Coronary artery (tissue), 2 donors: ENCODE measurements at regions not wholly inside any gene's neighbourhood (a gene's known extent, or its start where the extent isn't known, plus 50 kb on each side); places are given as distances from the start of the nearest gene placed in this dataset.

ENCODE experiments used
- DNase-seq: peaks from one replicate; pipeline ENCODE4 v3.0.0-alpha.2; 2017; ENCODE audit warnings: low spot score
- H3K27ac ChIP-seq, 2 donors: fragments of 200-600 bp; sonication (generic); one replicate each; pipeline ENCODE4 v1.5.1; 2016 to 2019
- H3K4me3 ChIP-seq: fragments of 200-600 bp; sonication (generic); 2 replicates; pipeline ENCODE4 v1.5.1; 2016; ENCODE audit warnings: mild to moderate bottlenecking, moderate library complexity
- CTCF ChIP-seq: fragments of 200-600 bp; sonication (generic); IDR thresholded peaks from one replicate; pipeline ENCODE4 v1.5.1; 2019; ENCODE audit warnings: antibody characterized with exemption

GRCh38 chr4:45580334-45580733 lies 543.5 kb downstream of the GABRG1 start:
- H3K27ac ChIP-seq: no peak overlapping the region
- TF ChIP-seq CTCF: no peak
- no peak overlapping the region for H3K4me3 ChIP-seq
- no peak for DNase-seq

- no peak overlapping the region for H3K27ac ChIP-seq
- no peak for TF ChIP-seq CTCF
- no peak for DNase-seq
- H3K4me3 ChIP-seq: no peak overlapping the region
Measured at GRCh38 chr4:45578874-45579273, 545.0 kb downstream of the GABRG1 start.

- no peak for DNase-seq
- no peak for TF ChIP-seq CTCF
- H3K27ac ChIP-seq: no peak overlapping the region
- no peak overlapping the region for H3K4me3 ChIP-seq
Measured at GRCh38 chr4:45576275-45576674, 547.6 kb downstream of the GABRG1 start.

- H3K27ac ChIP-seq: no peak overlapping the region
- TF ChIP-seq CTCF: no peak
- H3K4me3 ChIP-seq: no peak overlapping the region
- DNase-seq: no peak
Measured at GRCh38 chr4:45569619-45570018, 554.2 kb downstream of the GABRG1 start.

GRCh38 chr4:45568694-45569093 lies 555.2 kb downstream of the GABRG1 start:
- Histone ChIP-seq H3K4me3 (no peak overlapping the region), H3K27ac (no peak overlapping the region)
- DNase-seq: no peak
- TF ChIP-seq CTCF: no peak

GRCh38 chr4:45566896-45567603 lies 556.8 kb downstream of the GABRG1 start:
- H3K27ac ChIP-seq: no peak overlapping the region
- DNase-seq: no peak
- no peak for TF ChIP-seq CTCF
- no peak overlapping the region for H3K4me3 ChIP-seq

- H3K27ac ChIP-seq: no peak overlapping the region
Measured at GRCh38 chr4:45554423-45554822, 569.4 kb downstream of the GABRG1 start.

More at GRCh38 chr4:45554423-45554822, 569.4 kb downstream of the GABRG1 start:
- no peak overlapping the region for H3K4me3 ChIP-seq
- DNase-seq: no peak
- TF ChIP-seq CTCF: no peak
